ENCODE measurements at regions not wholly inside any gene's neighbourhood (a gene's known extent, or its start where the extent isn't known, plus 50 kb on each side); places are given as distances from the start of the nearest gene placed in this dataset.

- TF ChIP-seq CTCF (IDR thresholded peaks at IDR 0.05; ENCODE audit: low read depth, low read length, poor library complexity, severe bottlenecking) (peak; percentile 56), EZH2phosphoT487 (IDR thresholded peaks at IDR 0.05; ENCODE audit: borderline replicate concordance, low read length) (no peak)
Measured at GRCh38 chr18:77749089-77749488, 499.4 kb downstream of the GALR1 start.
